ENCODE measurements at regions not wholly inside any gene's neighbourhood (a gene's known extent, or its start where the extent isn't known, plus 50 kb on each side); places are given as distances from the start of the nearest gene placed in this dataset.

- TF ChIP-seq PHF8 (conservative IDR thresholded peaks at IDR 0.05; ENCODE audit: low read depth, low read length) (no peak), MAX (IDR thresholded peaks at IDR 0.05) (no peak), SP1 (IDR thresholded peaks at IDR 0.05; ENCODE audit: low read depth, low read length) (no peak), KDM4A (IDR thresholded peaks at IDR 0.05; ENCODE audit: low read depth, low read length, severe bottlenecking) (no peak), JUND (IDR thresholded peaks at IDR 0.05; ENCODE audit: low read length) (no peak), USF2 (IDR thresholded peaks at IDR 0.05; ENCODE audit: low read length) (no peak)
Observed at GRCh38 chr6:98487612-98488011, 346.8 kb upstream of the POU3F2 start.
